ENCODE measurements at regions not wholly inside any gene's neighbourhood (a gene's known extent, or its start where the extent isn't known, plus 50 kb on each side); places are given as distances from the start of the nearest gene placed in this dataset.

- TF ChIP-seq ZNF407 (IDR thresholded peaks at IDR 0.05; ENCODE audit: low read depth) (no peak), SIRT6 (IDR thresholded peaks at IDR 0.05; ENCODE audit: low read depth, low read length) (no peak), YY1 (IDR thresholded peaks at IDR 0.05; ENCODE audit: borderline replicate concordance in 1 of 3, control insufficient read depth in 1 of 3, extremely low read depth in 1 of 3, insufficient read depth in 3 of 3, insufficient read length in 1 of 3, insufficient replicate concordance in 2 of 3, low read depth in 1 of 3, low read length in 2 of 3) (no peak)
Measured at GRCh38 chr11:70757241-70757640, 358.9 kb downstream of the CTTN start (continued).

Data from K562 (cell line).